ENCODE measurements at regions not wholly inside any gene's neighbourhood (a gene's known extent, or its start where the extent isn't known, plus 50 kb on each side); places are given as distances from the start of the nearest gene placed in this dataset.

DNA sequence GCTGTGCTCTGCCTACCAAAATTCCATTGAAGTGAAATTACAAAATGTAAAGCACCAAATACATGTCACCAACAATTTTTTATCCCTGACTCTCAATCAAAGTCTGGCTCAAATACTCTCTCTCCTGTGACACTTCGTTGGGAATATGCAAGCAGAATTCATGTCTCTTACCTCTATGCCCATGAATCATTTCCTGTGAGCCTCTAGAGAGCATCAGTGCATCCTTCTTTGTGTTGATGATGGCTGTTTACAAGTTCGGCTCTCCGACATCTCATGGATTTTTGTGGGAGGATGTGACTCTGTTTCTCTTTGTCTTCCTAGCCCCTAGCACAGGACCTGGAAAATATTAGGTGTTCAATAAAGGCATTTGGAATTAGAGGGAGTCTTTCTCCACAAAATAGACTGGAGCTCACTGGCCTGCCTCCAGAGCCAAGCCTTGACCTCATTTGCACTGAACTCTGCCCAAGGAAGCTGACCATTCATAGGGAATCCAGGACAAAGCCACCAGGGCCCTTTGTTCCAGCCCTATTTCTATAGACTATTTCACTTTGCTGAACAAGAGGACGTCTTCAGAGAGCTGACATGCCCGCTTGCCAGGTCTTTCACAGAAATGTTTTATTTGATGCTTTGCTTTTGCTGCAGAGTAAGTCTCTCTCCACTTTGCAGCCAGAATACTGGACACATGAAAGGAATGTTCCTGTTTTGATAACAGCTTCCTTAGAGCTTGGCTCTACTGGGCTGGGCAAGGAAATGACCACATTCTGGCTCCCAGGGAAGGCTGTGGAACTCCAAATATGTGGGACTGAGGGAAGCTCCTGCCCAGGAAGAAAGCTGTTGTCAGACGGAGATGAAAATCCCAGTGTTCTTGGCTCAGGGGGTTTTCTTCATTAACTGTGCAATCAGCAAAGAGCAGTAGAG, 194.5 kb upstream of the CDYL start:
- Histone ChIP-seq H2AFZ (ENCODE audit: low read depth, low read length) (no peak overlapping the region), H4K20me1 (ENCODE audit: insufficient read depth) (no peaks in the 10 kb centered on the region), H3K9me3 (ENCODE audit: low read length) (no peaks in the 10 kb centered on the region), H3K9me2 (ENCODE audit: insufficient read depth, low read length) (no peaks in the 10 kb centered on the region), H3K27me3 (ENCODE audit: insufficient read depth, low read depth, low read length) (no peaks in the 10 kb centered on the region), H3K36me3 (ENCODE audit: insufficient read depth, low read length) (no peaks in the 10 kb centered on the region), H3K27ac (ENCODE audit: low read length) (no peak overlapping the region), H3K79me2 (replicated peaks; ENCODE audit: insufficient read depth, low read length) (no peaks in the 10 kb centered on the region), H3K4me2 (ENCODE audit: low read length) (no peak overlapping the region), H3K4me3 (ENCODE audit: low read length) (no peak overlapping the region), H3F3A (ENCODE audit: insufficient read depth, low read length, poor library complexity, severe bottlenecking) (no peaks in the 10 kb centered on the region), H3K9ac (ENCODE audit: low read length) (no peak overlapping the region)
- TF ChIP-seq MXI1 (conservative IDR thresholded peaks at IDR 0.05; ENCODE audit: poor library complexity, severe bottlenecking) (no peak), REST (IDR thresholded peaks at IDR 0.05; ENCODE audit: borderline replicate concordance) (no peak), SMC3 (conservative IDR thresholded peaks at IDR 0.05; ENCODE audit: poor library complexity) (no peak), EZH2 (IDR thresholded peaks at IDR 0.05; ENCODE audit: borderline replicate concordance, insufficient read depth, low read length, poor library complexity, severe bottlenecking) (no peak), POLR2AphosphoS5 (IDR thresholded peaks at IDR 0.05) (no peak), CTCF (IDR thresholded peaks at IDR 0.05; ENCODE audit: poor library complexity, severe bottlenecking) (no peak), TAF1 (IDR thresholded peaks at IDR 0.05; ENCODE audit: low read depth) (no peak), RAD21 (conservative IDR thresholded peaks at IDR 0.05) (no peak), EP300 (conservative IDR thresholded peaks at IDR 0.05; ENCODE audit: poor library complexity, severe bottlenecking) (no peak)

- Histone ChIP-seq H3F3A (ENCODE audit: insufficient read depth, low read length, poor library complexity, severe bottlenecking) (no peaks in the 10 kb centered on the region), H2AFZ (ENCODE audit: low read depth, low read length) (no peak overlapping the region), H4K20me1 (ENCODE audit: insufficient read depth) (no peaks in the 10 kb centered on the region), H3K27me3 (ENCODE audit: insufficient read depth, low read depth, low read length) (no peaks in the 10 kb centered on the region), H3K4me2 (ENCODE audit: low read length) (no peak overlapping the region), H3K36me3 (ENCODE audit: insufficient read depth, low read length) (no peaks in the 10 kb centered on the region), H3K9me3 (ENCODE audit: low read length) (no peaks in the 10 kb centered on the region), H3K9ac (ENCODE audit: low read length) (no peak overlapping the region), H3K9me2 (ENCODE audit: insufficient read depth, low read length) (no peaks in the 10 kb centered on the region), H3K4me3 (ENCODE audit: low read length) (no peak overlapping the region), H3K27ac (ENCODE audit: low read length) (no peak overlapping the region), H3K79me2 (replicated peaks; ENCODE audit: insufficient read depth, low read length) (no peaks in the 10 kb centered on the region)
- TF ChIP-seq POLR2AphosphoS5 (IDR thresholded peaks at IDR 0.05) (no peak), MXI1 (conservative IDR thresholded peaks at IDR 0.05; ENCODE audit: poor library complexity, severe bottlenecking) (no peak), CTCF (IDR thresholded peaks at IDR 0.05; ENCODE audit: poor library complexity, severe bottlenecking) (no peak), REST (IDR thresholded peaks at IDR 0.05; ENCODE audit: borderline replicate concordance) (no peak), TAF1 (IDR thresholded peaks at IDR 0.05; ENCODE audit: low read depth) (no peak), RAD21 (conservative IDR thresholded peaks at IDR 0.05) (no peak)
Observed at GRCh38 chr6:4580361-4580760, 195.8 kb upstream of the CDYL start.
